ENCODE measurements at regions not wholly inside any gene's neighbourhood (a gene's known extent, or its start where the extent isn't known, plus 50 kb on each side); places are given as distances from the start of the nearest gene placed in this dataset.

GRCh38 chr2:129188451-129188850 is 791.0 kb upstream of the RAB6C start:
- TF ChIP-seq CTCF (optimal IDR thresholded peaks at IDR 0.05 in 1 of 3, IDR thresholded peaks at IDR 0.05 in 1 of 3, conservative IDR thresholded peaks at IDR 0.05 in 1 of 3; ENCODE audit: extremely low read depth in 1 of 3, insufficient read depth in 2 of 3, low read length in 3 of 3) (no peak), EZH2 (IDR thresholded peaks at IDR 0.05; ENCODE audit: low read length) (no peak)
